Lower leg skin (tissue), 4 donors: ENCODE measurements at regions not wholly inside any gene's neighbourhood (a gene's known extent, or its start where the extent isn't known, plus 50 kb on each side); places are given as distances from the start of the nearest gene placed in this dataset.

ENCODE experiments used
- DNase-seq, 2 donors: peaks; one replicate each; pipeline ENCODE4 v3.0.0-alpha.2; 2019; ENCODE audit warnings: low spot score in 2 of 2
- H3K4me3 ChIP-seq: fragments of 200-600 bp; sonication (generic); 2 replicates; pipeline ENCODE4 v1.5.1; 2017; ENCODE audit warnings: mild to moderate bottlenecking, low read depth; ENCODE audit not compliant: poor library complexity, severe bottlenecking
- CTCF ChIP-seq, 3 donors: fragments of 450-650 bp; IDR thresholded peaks; one replicate each; pipeline ENCODE4 v1.5.1; 2016; ENCODE audit warnings: antibody characterized with exemption in 3 of 3, mild to moderate bottlenecking in 3 of 3, moderate library complexity in 2 of 3
- POLR2A ChIP-seq, 2 donors: fragments of 450-650 bp; IDR thresholded peaks; one replicate each; pipeline ENCODE4 v1.6.1; 2016 to 2017; ENCODE audit warnings: antibody characterized with exemption in 2 of 2, mild to moderate bottlenecking in 1 of 2, moderate library complexity in 1 of 2
- WGBS, 2 donors: methylation state at CpG; one replicate each; pipeline ENCODE4 v1.1.5; 2018; 5-methylcytosine and 5-hydroxymethylcytosine counted together
- intact Hi-C: fragments of 100-400 bp; cut with DNase I; formaldehyde crosslinking; loops from one replicate; pipeline ENCODE4 v1.15.0; 2023; ENCODE audit warnings: low total_unique reads

GRCh38 chr21:23101111-23101510 lies 2102.9 kb downstream of the NCAM2 start:
- no peak for DNase-seq
- 94 to 95% methylated on average over 14 of the region's 14 CpGs for WGBS, 2 donors
- intact Hi-C loops = no loop called here
- no peak overlapping the region for H3K4me3 ChIP-seq
- TF ChIP-seq CTCF (IDR thresholded peaks at IDR 0.05) = no peak
- TF ChIP-seq POLR2A (IDR thresholded peaks at IDR 0.05) = no peak

GRCh38 chr21:23108533-23108932 lies 2110.3 kb downstream of the NCAM2 start:
- intact Hi-C loops = no loop called here
- TF ChIP-seq POLR2A (IDR thresholded peaks at IDR 0.05) = no peak
- TF ChIP-seq CTCF (IDR thresholded peaks at IDR 0.05) = no peak
- no peak for DNase-seq
- no peak overlapping the region for H3K4me3 ChIP-seq

- 59 to 71% methylated on average over 3 of the region's 3 CpGs for WGBS, 2 donors
- no peak for DNase-seq
- TF ChIP-seq POLR2A (IDR thresholded peaks at IDR 0.05) (no peak), CTCF (IDR thresholded peaks at IDR 0.05) (no peak)
- intact Hi-C loops = no loop called here
- H3K4me3 ChIP-seq = no peak overlapping the region
Measured at GRCh38 chr21:23111070-23111600, 2112.9 kb downstream of the NCAM2 start.

- no peak for DNase-seq
- no peak overlapping the region for H3K4me3 ChIP-seq
- TF ChIP-seq POLR2A (IDR thresholded peaks at IDR 0.05) = no peak
- no peak for TF ChIP-seq CTCF (IDR thresholded peaks at IDR 0.05)
- intact Hi-C loops = no loop called here
- WGBS, 2 donors = 38% methylated on average over 1 of the region's 1 CpG
Measured at GRCh38 chr21:23119491-23119890, 2121.3 kb downstream of the NCAM2 start.

- TF ChIP-seq POLR2A (IDR thresholded peaks at IDR 0.05) (no peak), CTCF (IDR thresholded peaks at IDR 0.05) (no peak)
- no peak for DNase-seq
- H3K4me3 ChIP-seq = no peak overlapping the region
- 83 to 89% methylated on average over 8 of the region's 8 CpGs for WGBS, 2 donors
- intact Hi-C loops = no loop called here
Measured at GRCh38 chr21:23127973-23128372, 2129.8 kb downstream of the NCAM2 start.

- no peak overlapping the region for H3K4me3 ChIP-seq
- no peak for DNase-seq
- no peak for TF ChIP-seq POLR2A (IDR thresholded peaks at IDR 0.05)
- TF ChIP-seq CTCF (IDR thresholded peaks at IDR 0.05) = no peak
- intact Hi-C loops = no loop called here
Measured at GRCh38 chr21:23130308-23130707, 2132.1 kb downstream of the NCAM2 start.
